Prostate gland (tissue), 2 donors: ENCODE measurements at regions not wholly inside any gene's neighbourhood (a gene's known extent, or its start where the extent isn't known, plus 50 kb on each side); places are given as distances from the start of the nearest gene placed in this dataset.

Source experiments
- CTCF ChIP-seq, 4 experiments: fragments of 200-600 bp in 2 of 4; fragments of 450-650 bp in 2 of 4; sonication (generic) in 2 of 4; IDR thresholded peaks; 1 replicate in 3 of 4; 2 replicates in 1 of 4; pipeline ENCODE4 v1.5.1; 2016 to 2019; ENCODE audit warnings: antibody characterized with exemption in 4 of 4, mild to moderate bottlenecking in 2 of 4, moderate library complexity in 2 of 4
- POLR2A ChIP-seq: fragments of 450-650 bp; IDR thresholded peaks from one replicate; pipeline ENCODE4 v1.6.1; 2016; ENCODE audit warnings: antibody characterized with exemption, mild to moderate bottlenecking
- POLR2AphosphoS5 ChIP-seq: sonication (generic); formaldehyde crosslinking; IDR thresholded peaks from one replicate; pipeline ENCODE4 v1.6.1; 2017; ENCODE audit warnings: antibody characterized with exemption

GRCh38 chr9:11319538-11319937 lies 706.7 kb upstream of the PTPRD start:
- peak in 1 of 4 experiments; percentile 19 for TF ChIP-seq CTCF (IDR thresholded peaks at IDR 0.05)
- no peak for TF ChIP-seq POLR2A
- no peak for TF ChIP-seq POLR2AphosphoS5
